GM20000 (cell line): ENCODE measurements at regions not wholly inside any gene's neighbourhood (a gene's known extent, or its start where the extent isn't known, plus 50 kb on each side); places are given as distances from the start of the nearest gene placed in this dataset.

Experiments used
- DNase-seq: peaks from one replicate; pipeline ENCODE4 v3.0.0; 2012; ENCODE audit warnings: low spot score
- CTCF ChIP-seq: IDR thresholded peaks from 2 replicates; pipeline ENCODE4 v1.5.1; 2012; ENCODE audit warnings: mild to moderate bottlenecking, control low read depth; ENCODE audit errors: extremely low read depth, missing control alignments

- no peak for DNase-seq
Measured at GRCh38 chr2:122389694-122390093, 634.2 kb downstream of the TSN start.

GRCh38 chr2:122390406-122390805 is 635.0 kb downstream of the TSN start:
- TF ChIP-seq CTCF, result no peak
- DNase-seq, result no peak

More at GRCh38 chr2:122389694-122390093, 634.2 kb downstream of the TSN start:
- no peak for TF ChIP-seq CTCF

DNA sequence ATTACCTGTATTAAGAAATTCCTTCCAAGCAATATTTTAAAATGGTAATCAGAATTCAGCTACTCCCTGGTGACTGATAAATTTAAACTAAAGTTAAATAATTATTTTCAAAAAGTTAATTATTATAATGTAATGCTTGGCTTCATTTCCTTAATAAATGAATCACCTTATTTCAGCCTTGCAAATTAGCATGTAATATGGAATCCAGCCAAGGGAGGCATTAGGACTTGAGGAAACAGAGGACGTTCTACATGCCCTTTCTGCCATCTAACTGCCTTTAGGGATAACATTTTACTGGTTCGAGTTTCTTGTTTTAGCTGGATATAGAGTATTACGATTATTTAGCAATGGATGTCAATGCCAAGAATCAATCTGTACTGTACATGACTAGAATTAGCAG is 636.3 kb downstream of the TSN start:
- TF ChIP-seq CTCF, result no peak
- DNase-seq, result no peak

- TF ChIP-seq CTCF, result no peak
- DNase-seq, result no peak
Measured at GRCh38 chr2:122395687-122396086, 640.2 kb downstream of the TSN start.

- no peak for DNase-seq
- no peak for TF ChIP-seq CTCF
Measured at GRCh38 chr2:122411231-122411630, 655.8 kb downstream of the TSN start.

DNA sequence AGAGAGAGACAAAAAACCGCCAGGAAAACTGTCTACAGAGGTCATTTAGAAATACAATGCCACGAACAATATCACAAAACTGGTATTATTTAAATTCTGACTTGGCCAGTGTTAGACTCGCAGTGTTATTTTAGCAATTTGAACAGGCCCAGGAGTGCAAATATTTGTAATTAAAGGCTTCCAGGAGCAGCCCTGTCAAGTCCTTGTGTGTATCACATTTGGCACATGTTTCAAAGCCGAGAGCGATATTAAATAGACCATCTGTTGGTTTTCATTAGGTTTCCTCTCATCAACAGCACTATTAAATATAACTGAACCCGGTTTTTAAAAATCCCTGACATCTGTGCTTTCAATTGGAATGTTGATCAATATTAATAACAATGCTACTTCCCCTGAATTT is 656.9 kb downstream of the TSN start:
- no peak for DNase-seq
- TF ChIP-seq CTCF, result no peak

DNA sequence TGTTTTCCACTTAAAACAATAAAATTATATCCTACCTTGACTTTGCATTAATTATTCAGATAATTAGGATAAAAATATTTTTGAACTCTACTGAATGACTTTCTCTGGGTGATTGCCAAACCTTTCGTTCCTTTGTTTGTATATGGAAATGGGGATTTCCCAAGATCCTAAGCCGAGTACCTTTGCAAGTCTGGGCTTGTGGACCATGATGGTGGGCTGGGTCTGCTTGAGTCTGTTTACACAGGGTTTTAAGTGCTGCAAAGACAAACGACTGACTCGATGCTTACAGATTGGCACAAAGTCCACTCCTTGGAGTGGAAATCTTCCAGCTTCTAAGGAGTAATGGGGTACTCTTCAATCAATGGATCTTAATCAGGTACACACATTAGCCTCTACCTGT is 659.5 kb downstream of the TSN start:
- no peak for DNase-seq
- no peak for TF ChIP-seq CTCF

- TF ChIP-seq CTCF, result no peak
- no peak for DNase-seq
Measured at GRCh38 chr2:122417114-122417513, 661.7 kb downstream of the TSN start.
